HepG2 (cell line): ENCODE measurements at regions not wholly inside any gene's neighbourhood (a gene's known extent, or its start where the extent isn't known, plus 50 kb on each side); places are given as distances from the start of the nearest gene placed in this dataset.
"Not testable (repeated sequence)": the region's sequence is repeated elsewhere in the genome, so short reads cannot be mapped to it uniquely, and the experiment has no call there.

Source experiments
- ATAC-seq: fragments of 200-7000 bp; cut with Tn5 transposase; 3 replicates; pipeline ENCODE4 v1.9.1; 2020; ENCODE audit warnings: mild to moderate bottlenecking, moderate library complexity
- BruUV-seq: library from RNA; stranded (reverse); fragments of 400-500 nt; replicated peaks from 2 replicates; lab custom pipeline; 2021; lab: Mats Ljungman, UMichigan
- CTCF ChIA-PET: fragments of 300-600 bp; formaldehyde crosslinking; extraction: SDS; loops from one replicate; lab custom pipeline; 2021; ENCODE audit warnings: low total read pairs, inconsistent platforms, low intra/inter-chr PET ratio; lab: Yijun Ruan, JAX
- POLR2A ChIA-PET: fragments of 350-600 bp; sonication (Branson Sonifier 250); formaldehyde crosslinking; loops from one replicate; lab custom pipeline; 2020; ENCODE audit warnings: antibody characterized with exemption, inconsistent platforms; lab: Yijun Ruan, JAX
- DNase-seq: peaks from one replicate; pipeline ENCODE4 v3.0.0-alpha.2; 2015; ENCODE audit warnings: low spot score
- FAIRE-seq: peaks from 3 replicates; lab custom pipeline; 2011; peaks lifted over from hg19 to GRCh38; lab: Jason Lieb, UNC
- H2AFZ ChIP-seq: one replicate; pipeline ENCODE4 v1.6.1; 2011; ENCODE audit warnings: low read length, inconsistent platforms
- H3K27ac ChIP-seq: fragments of 300-600 bp; 3 replicates; pipeline ENCODE4 v1.8.0; 2011; ENCODE audit warnings: mixed run types, mild to moderate bottlenecking, mixed read lengths, low read length, inconsistent platforms; ENCODE audit not compliant: insufficient read depth; ENCODE audit errors: extremely low read length
- H3K27me3 ChIP-seq, 2 experiments: fragments of 200-600 bp in 1 of 2; 2 replicates in 1 of 2; 3 replicates in 1 of 2; pipeline versions ENCODE4 v1.6.0 to v1.8.0; 2011; ENCODE audit warnings: low read length in 2 of 2, mild to moderate bottlenecking in 2 of 2, moderate library complexity in 2 of 2, inconsistent platforms in 1 of 2; ENCODE audit not compliant: insufficient read depth in 2 of 2, control insufficient read depth in 1 of 2
- H3K36me3 ChIP-seq, 2 experiments: fragments of 200-600 bp in 1 of 2; replicated peaks in 1 of 2; 2 replicates in 1 of 2; 3 replicates in 1 of 2; pipeline versions ENCODE4 v1.5.1 to v1.8.0; 2011; ENCODE audit warnings: low read length in 2 of 2, inconsistent platforms in 1 of 2; ENCODE audit not compliant: insufficient read depth in 2 of 2, control insufficient read depth in 1 of 2
- H3K4me1 ChIP-seq: 2 replicates; pipeline ENCODE4 v1.5.1; 2012; ENCODE audit warnings: low read length, inconsistent platforms; ENCODE audit not compliant: insufficient read depth
- H3K4me2 ChIP-seq: 2 replicates; pipeline ENCODE4 v1.6.0; 2011; ENCODE audit warnings: low read depth, low read length, inconsistent platforms
- H3K4me3 ChIP-seq, 3 experiments: fragments of 200-600 bp in 1 of 3; sonication (generic), shearing (Covaris generic) in 1 of 3; replicated peaks in 1 of 3; 2 replicates each; pipeline ENCODE4 v1.5.1; 2011 to 2016; ENCODE audit warnings: low read length in 3 of 3, inconsistent platforms in 2 of 3, low read depth in 2 of 3, mild to moderate bottlenecking in 2 of 3, control low read depth in 1 of 3, mixed read lengths in 1 of 3; ENCODE audit not compliant: insufficient read depth in 1 of 3
- H3K79me2 ChIP-seq: one replicate; pipeline ENCODE4 v1.6.1; 2011; ENCODE audit warnings: low read length, inconsistent platforms; ENCODE audit not compliant: insufficient read depth
- H3K9ac ChIP-seq: 2 replicates; pipeline ENCODE4 v1.6.0; 2011; ENCODE audit warnings: mild to moderate bottlenecking, low read depth, low read length, inconsistent platforms; ENCODE audit not compliant: insufficient read depth
- H3K9me3 ChIP-seq: 2 replicates; pipeline ENCODE4 v1.5.1; 2012; ENCODE audit warnings: mild to moderate bottlenecking, low read length
- H4K20me1 ChIP-seq: 2 replicates; pipeline ENCODE4 v1.6.0; 2011; ENCODE audit warnings: inconsistent platforms, mild to moderate bottlenecking, low read length, moderate library complexity; ENCODE audit not compliant: insufficient read depth
- ATF7-NPFF ChIP-seq: sonication (generic); formaldehyde crosslinking; IDR thresholded peaks from 2 replicates; pipeline ENCODE4 v1.8.1; 2023; ENCODE audit warnings: mild to moderate bottlenecking, low read depth, missing genetic modification reagents, moderate library complexity
- CEBPG ChIP-seq: IDR thresholded peaks from 2 replicates; pipeline ENCODE4 v1.6.1; 2016
- HNF4G ChIP-seq, 2 experiments: sonication (generic) in 1 of 2; formaldehyde crosslinking in 1 of 2; IDR thresholded peaks; 2 replicates each; pipeline versions ENCODE4 v1.4.0 to v1.6.1; 2011 to 2020; ENCODE audit warnings: borderline replicate concordance in 2 of 2, low read depth in 2 of 2, mild to moderate bottlenecking in 2 of 2, low read length in 1 of 2, missing genetic modification reagents in 1 of 2, moderate library complexity in 1 of 2
- MLLT10 ChIP-seq: sonication (generic); formaldehyde crosslinking; IDR thresholded peaks from 2 replicates; pipeline ENCODE4 v1.4.0; 2020; ENCODE audit warnings: missing genetic modification reagents
- NFKB2 ChIP-seq: sonication (generic); formaldehyde crosslinking; IDR thresholded peaks from 2 replicates; pipeline ENCODE4 v1.4.0; 2020; ENCODE audit warnings: missing genetic modification reagents, borderline replicate concordance
- NPAS2 ChIP-seq: sonication (generic); formaldehyde crosslinking; IDR thresholded peaks from 2 replicates; pipeline ENCODE4 v1.8.0; 2022; ENCODE audit warnings: mild to moderate bottlenecking, missing genetic modification reagents, borderline replicate concordance
- ZNF280B ChIP-seq: sonication (generic); formaldehyde crosslinking; IDR thresholded peaks from 2 replicates; pipeline ENCODE4 v1.5.0; 2020; ENCODE audit warnings: missing genetic modification reagents, mild to moderate bottlenecking, borderline replicate concordance
- ZNF282 ChIP-seq: fragments of 450-650 bp; IDR thresholded peaks from 2 replicates; pipeline ENCODE4 v1.6.1; 2018; ENCODE audit not compliant: partially characterized antibody
- ZSCAN30 ChIP-seq: sonication (generic); formaldehyde crosslinking; IDR thresholded peaks from 2 replicates; pipeline ENCODE4 v1.5.0; 2020; ENCODE audit warnings: mild to moderate bottlenecking, missing genetic modification reagents
- WGBS: methylation state at CpG from one replicate; pipeline ENCODE4 v1.1.6; 2017; ENCODE audit warnings: low lambda C conversion rate; 5-methylcytosine and 5-hydroxymethylcytosine counted together
- in situ Hi-C: cut with HindIII; loops from 2 replicates; pipeline ENCODE4 v1.10.0; 2017; ENCODE audit warnings: low pct_unique_long_range_greater_than_20kb; ENCODE audit not compliant: extremely low pct_ligation_motif_present
- intact Hi-C: fragments of 100-400 bp; cut with micrococcal nuclease; formaldehyde crosslinking; loops from one replicate; pipeline ENCODE4 v1.10.0; 2022; ENCODE audit not compliant: unreplicated experiment
- TF ChIP-seq, protein P1 (sequence below): sonication (generic); formaldehyde crosslinking; conservative IDR thresholded peaks from 2 replicates; pipeline ENCODE4 v1.4.0; 2020; ENCODE audit warnings: missing genetic modification reagents
- TF ChIP-seq, protein P2 (sequence below): sonication (generic); formaldehyde crosslinking; IDR thresholded peaks from 2 replicates; pipeline ENCODE4 v1.8.1; 2023; ENCODE audit warnings: mild to moderate bottlenecking, missing genetic modification reagents

- TF ChIP-seq, protein P1, sequence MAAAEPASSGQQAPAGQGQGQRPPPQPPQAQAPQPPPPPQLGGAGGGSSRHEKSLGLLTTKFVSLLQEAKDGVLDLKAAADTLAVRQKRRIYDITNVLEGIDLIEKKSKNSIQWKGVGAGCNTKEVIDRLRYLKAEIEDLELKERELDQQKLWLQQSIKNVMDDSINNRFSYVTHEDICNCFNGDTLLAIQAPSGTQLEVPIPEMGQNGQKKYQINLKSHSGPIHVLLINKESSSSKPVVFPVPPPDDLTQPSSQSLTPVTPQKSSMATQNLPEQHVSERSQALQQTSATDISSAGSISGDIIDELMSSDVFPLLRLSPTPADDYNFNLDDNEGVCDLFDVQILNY = no peak
- TF ChIP-seq MLLT10 (CRISPR knock-in tag) = no peak
- no peak for TF ChIP-seq ZSCAN30
These were observed 77.9 kb upstream of the AADAT start (continued) for GRCh38 chr4:170167678-170168077.

DNA sequence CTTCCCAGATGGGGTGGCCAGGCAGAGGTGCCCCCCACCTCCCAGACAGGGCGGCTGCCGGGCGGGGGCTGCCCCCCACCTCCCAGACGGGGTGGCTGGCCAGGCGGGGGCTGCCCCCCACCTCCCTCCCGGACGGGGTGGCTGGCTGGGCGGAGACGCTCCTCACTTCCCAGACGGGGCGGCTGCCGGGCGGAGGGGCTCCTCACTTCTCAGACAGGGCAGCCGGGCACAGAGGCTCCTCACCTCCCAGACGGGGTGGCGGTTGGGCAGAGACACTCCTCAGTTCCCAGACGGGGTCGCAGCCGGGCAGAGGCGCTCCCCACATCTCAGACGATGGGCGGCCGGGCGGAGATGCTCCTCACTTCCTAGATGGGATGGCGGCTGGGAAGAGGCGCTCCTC is 76.4 kb upstream of the AADAT start:
- H3K4me2 ChIP-seq, in situ Hi-C loops, H3K79me2 ChIP-seq, H3K9ac ChIP-seq, BruUV-seq, H4K20me1 ChIP-seq, H3K27ac ChIP-seq, FAIRE-seq, intact Hi-C loops, H2AFZ ChIP-seq, CTCF ChIA-PET, H3K4me3 ChIP-seq, H3K27me3 ChIP-seq, ATAC-seq, H3K9me3 ChIP-seq, POLR2A ChIA-PET, H3K36me3 ChIP-seq, H3K4me1 ChIP-seq, DNase-seq: not testable (repeated sequence)
- 85% methylated on average over 8 of the region's 26 CpGs for WGBS

DNA sequence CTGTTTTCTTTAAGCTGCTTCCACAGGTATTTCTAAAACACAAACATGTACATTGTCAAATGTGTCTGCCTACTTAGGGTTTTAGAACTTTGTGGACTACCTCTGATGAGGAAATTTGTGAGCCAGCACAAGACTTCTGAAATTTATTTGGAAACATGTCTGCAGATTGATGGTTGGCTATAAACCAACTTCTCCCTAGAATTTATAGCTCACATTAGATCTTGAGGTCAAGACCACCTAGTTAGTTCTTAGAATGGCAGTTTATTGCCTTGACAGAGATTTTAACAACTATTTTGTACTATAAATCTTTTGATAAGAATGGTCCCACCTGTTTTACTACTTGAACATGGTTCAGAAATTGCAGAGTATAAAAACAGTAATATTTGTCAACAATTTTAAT is 72.7 kb upstream of the AADAT start:
- CTCF ChIA-PET = no interaction called here
- POLR2A ChIA-PET = no interaction called here
- no peaks in the 10 kb centered on the region for H3K36me3 ChIP-seq
- no peaks in the 10 kb centered on the region for H3K27me3 ChIP-seq
- H2AFZ ChIP-seq = no peak overlapping the region
- no TSS peak for BruUV-seq
- H3K9ac ChIP-seq = no peak overlapping the region
- H3K4me2 ChIP-seq = no peak overlapping the region
- in situ Hi-C loops = no loop called here
- H4K20me1 ChIP-seq = no peaks in the 10 kb centered on the region
- intact Hi-C loops = no loop called here
- FAIRE-seq (no peak), ATAC-seq (no peak), DNase-seq (no peak)
- no peak overlapping the region for H3K4me3 ChIP-seq
- no peaks in the 10 kb centered on the region for H3K9me3 ChIP-seq
- no peaks in the 10 kb centered on the region for H3K79me2 ChIP-seq
- H3K27ac ChIP-seq = no peak overlapping the region
- H3K4me1 ChIP-seq = no peaks in the 10 kb centered on the region
- no peak for TF ChIP-seq ZNF282
- no peak for TF ChIP-seq HNF4G (IDR thresholded peaks at IDR 0.05; ENCODE audit: borderline replicate concordance, low read depth, low read length)
- TF ChIP-seq HNF4G (CRISPR knock-in tag; IDR thresholded peaks at IDR 0.05; ENCODE audit: borderline replicate concordance, low read depth) = no peak
- no peak for TF ChIP-seq CEBPG (CRISPR knock-in tag)
- no peak for TF ChIP-seq ZNF280B
- no peak for TF ChIP-seq NFKB2
- TF ChIP-seq ATF7-NPFF = no peak
- TF ChIP-seq, protein P2, sequence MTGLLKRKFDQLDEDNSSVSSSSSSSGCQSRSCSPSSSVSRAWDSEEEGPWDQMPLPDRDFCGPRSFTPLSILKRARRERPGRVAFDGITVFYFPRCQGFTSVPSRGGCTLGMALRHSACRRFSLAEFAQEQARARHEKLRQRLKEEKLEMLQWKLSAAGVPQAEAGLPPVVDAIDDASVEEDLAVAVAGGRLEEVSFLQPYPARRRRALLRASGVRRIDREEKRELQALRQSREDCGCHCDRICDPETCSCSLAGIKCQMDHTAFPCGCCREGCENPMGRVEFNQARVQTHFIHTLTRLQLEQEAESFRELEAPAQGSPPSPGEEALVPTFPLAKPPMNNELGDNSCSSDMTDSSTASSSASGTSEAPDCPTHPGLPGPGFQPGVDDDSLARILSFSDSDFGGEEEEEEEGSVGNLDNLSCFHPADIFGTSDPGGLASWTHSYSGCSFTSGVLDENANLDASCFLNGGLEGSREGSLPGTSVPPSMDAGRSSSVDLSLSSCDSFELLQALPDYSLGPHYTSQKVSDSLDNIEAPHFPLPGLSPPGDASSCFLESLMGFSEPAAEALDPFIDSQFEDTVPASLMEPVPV = no peak
- no peak for TF ChIP-seq NPAS2
